ENCODE measurements at regions not wholly inside any gene's neighbourhood (a gene's known extent, or its start where the extent isn't known, plus 50 kb on each side); places are given as distances from the start of the nearest gene placed in this dataset.

GRCh38 chr2:193668557-193669323 is 1474.0 kb upstream of the TMEFF2 start:
- no TSS peak for BruUV-seq (replicated peaks)
- no peaks in the 10 kb centered on the region for H3K79me2 ChIP-seq (ENCODE audit: insufficient read depth, low read length)
- RAD21 ChIA-PET (ENCODE audit: low non-redundant PET in 1 of 2, low total read pairs in 2 of 2, uncharacterized antibody in 2 of 2, unreplicated experiment in 2 of 2), result no interaction called here
- POLR2A ChIA-PET, result no interaction called here
- H2AFZ ChIP-seq (ENCODE audit: low read depth, low read length, poor library complexity, severe bottlenecking), result no peak overlapping the region
- no peaks in the 10 kb centered on the region for H4K20me1 ChIP-seq (ENCODE audit: insufficient read depth)
- no peak overlapping the region for H3K4me2 ChIP-seq (ENCODE audit: low read length)
- no peaks in the 10 kb centered on the region for H3K9me2 ChIP-seq (ENCODE audit: insufficient read depth)
- no peaks in the 10 kb centered on the region for H3K27me3 ChIP-seq (ENCODE audit: insufficient read depth, low read length)
- intact Hi-C loops (cut with micrococcal nuclease), result no loop called here
- CTCF ChIA-PET, result no interaction called here
- ATAC-seq (no peak), DNase-seq (ENCODE audit: low read depth, low spot score) (no peak)
- no peaks in the 10 kb centered on the region for H3K36me3 ChIP-seq (ENCODE audit: control insufficient read depth in 1 of 2, insufficient read depth in 2 of 2, low read length in 2 of 2)
- H3K9ac ChIP-seq (ENCODE audit: low read length), result no peak overlapping the region
- no peak overlapping the region for H3K4me3 ChIP-seq (replicated peaks in 1 of 2; ENCODE audit: low read depth in 1 of 2, low read length in 2 of 2)
- H3K27ac ChIP-seq (ENCODE audit: low read depth, low read length), result no peak overlapping the region
- no peak for TF ChIP-seq FOSL1 (IDR thresholded peaks at IDR 0.05; ENCODE audit: low read depth)
- TF ChIP-seq ZNF274 (IDR thresholded peaks at IDR 0.05; ENCODE audit: low read depth, low read length), result no peak
- TF ChIP-seq SIN3A (IDR thresholded peaks at IDR 0.05; ENCODE audit: low read depth), result no peak
- TF ChIP-seq EGR1 (IDR thresholded peaks at IDR 0.05; ENCODE audit: low read depth), result no peak
- no peak for TF ChIP-seq SRF (IDR thresholded peaks at IDR 0.05; ENCODE audit: low read depth)
- no peak for TF ChIP-seq POLR2A (IDR thresholded peaks at IDR 0.05; ENCODE audit: borderline replicate concordance, extremely low read depth, insufficient read depth, insufficient read length)
- no peak for TF ChIP-seq EZH2phosphoT487 (IDR thresholded peaks at IDR 0.05; ENCODE audit: borderline replicate concordance)
- TF ChIP-seq TCF7L2 (IDR thresholded peaks at IDR 0.05; ENCODE audit: borderline replicate concordance, extremely low read depth, insufficient read depth, insufficient read length), result no peak
- no peak for TF ChIP-seq ELF1 (IDR thresholded peaks at IDR 0.05; ENCODE audit: borderline replicate concordance, low read depth)
- no peak for TF ChIP-seq JUND (IDR thresholded peaks at IDR 0.05)
- no peak for TF ChIP-seq CBX3 (IDR thresholded peaks at IDR 0.05; ENCODE audit: low read depth)
- no peak for TF ChIP-seq ZFX (IDR thresholded peaks at IDR 0.05)
- TF ChIP-seq ATF3 (IDR thresholded peaks at IDR 0.05), result no peak
- TF ChIP-seq SP1 (IDR thresholded peaks at IDR 0.05; ENCODE audit: low read depth), result no peak
- H3K4me1 ChIP-seq (ENCODE audit: control insufficient read depth in 1 of 2, insufficient read depth in 2 of 2, low read length in 2 of 2), result no peaks in the 10 kb centered on the region
- no peaks in the 10 kb centered on the region for H3K9me3 ChIP-seq (ENCODE audit: control insufficient read depth in 1 of 2, insufficient read depth in 1 of 2, low read depth in 1 of 2, low read length in 2 of 2)

All from HCT116 (cell line).